SK-N-SH treated with all-trans-retinoic acid at 6 μM for 48 hours (cell line): ENCODE measurements at regions not wholly inside any gene's neighbourhood (a gene's known extent, or its start where the extent isn't known, plus 50 kb on each side); places are given as distances from the start of the nearest gene placed in this dataset.

Experiments
- ATAC-seq: fragments of 200-7000 bp; cut with Tn5 transposase; 3 replicates; pipeline ENCODE4 v1.9.1; 2020; ENCODE audit warnings: mild to moderate bottlenecking, moderate library complexity
- ARNTL ChIP-seq: fragments of 450-650 bp; formaldehyde crosslinking; IDR thresholded peaks from 2 replicates; pipeline ENCODE4 v1.5.0; 2020; ENCODE audit warnings: low read depth, mild to moderate bottlenecking, moderate library complexity, borderline replicate concordance
- CSDC2 ChIP-seq: fragments of 250-450 bp; sonication (Bioruptor Pico); IDR thresholded peaks from 2 replicates; pipeline ENCODE4 v1.5.0; 2020; ENCODE audit warnings: mild to moderate bottlenecking, moderate library complexity
- ESRRG ChIP-seq: fragments of 250-450 bp; sonication (Bioruptor Pico); IDR thresholded peaks from 2 replicates; pipeline ENCODE4 v1.6.1; 2021; ENCODE audit warnings: mild to moderate bottlenecking
- GLIS3 ChIP-seq: fragments of 250-450 bp; sonication (Bioruptor Pico); IDR thresholded peaks from 2 replicates; pipeline ENCODE4 v1.5.0; 2020; ENCODE audit warnings: mild to moderate bottlenecking, moderate library complexity
- ISL1 ChIP-seq: fragments of 250-450 bp; sonication (Bioruptor Pico); IDR thresholded peaks from 2 replicates; pipeline ENCODE4 v2.1.2; 2022; ENCODE audit warnings: mild to moderate bottlenecking, moderate library complexity
- OSR1 ChIP-seq: fragments of 250-450 bp; sonication (Bioruptor Pico); IDR thresholded peaks from 2 replicates; pipeline ENCODE4 v1.8.0; 2022; ENCODE audit warnings: moderate library complexity, mild to moderate bottlenecking, inconsistent platforms
- PATZ1 ChIP-seq: fragments of 250-450 bp; sonication (Bioruptor Pico); IDR thresholded peaks from 2 replicates; pipeline ENCODE4 v1.8.0; 2020; ENCODE audit warnings: mild to moderate bottlenecking, moderate library complexity, borderline replicate concordance
- POU6F1 ChIP-seq: fragments of 250-450 bp; sonication (Bioruptor Pico); IDR thresholded peaks from 2 replicates; pipeline ENCODE4 v1.8.0; 2021; ENCODE audit warnings: low read depth, mild to moderate bottlenecking, moderate library complexity, borderline replicate concordance
- RARB ChIP-seq: fragments of 250-450 bp; sonication (Bioruptor Pico); IDR thresholded peaks from 2 replicates; pipeline ENCODE4 v1.8.0; 2021; ENCODE audit warnings: mild to moderate bottlenecking, moderate library complexity
- SNAI2 ChIP-seq: fragments of 250-450 bp; sonication (Bioruptor Pico); IDR thresholded peaks from 2 replicates; pipeline ENCODE4 v1.5.0; 2020; ENCODE audit warnings: mild to moderate bottlenecking, moderate library complexity
- TCF4 ChIP-seq: fragments of 250-450 bp; sonication (Bioruptor Pico); IDR thresholded peaks from 2 replicates; pipeline ENCODE4 v1.8.0; 2021; ENCODE audit warnings: mild to moderate bottlenecking, moderate library complexity, borderline replicate concordance
- TOX ChIP-seq: fragments of 250-450 bp; sonication (Bioruptor Pico); IDR thresholded peaks from 2 replicates; pipeline ENCODE4 v1.8.0; 2021; ENCODE audit warnings: mild to moderate bottlenecking, moderate library complexity, borderline replicate concordance
- ZC3H10 ChIP-seq: fragments of 250-450 bp; sonication (Bioruptor Pico); IDR thresholded peaks from 2 replicates; pipeline ENCODE4 v1.5.1; 2021; ENCODE audit warnings: mild to moderate bottlenecking, moderate library complexity
- ZFP3 ChIP-seq: fragments of 250-450 bp; sonication (Bioruptor Pico); IDR thresholded peaks from 2 replicates; pipeline ENCODE4 v1.5.0; 2020; ENCODE audit warnings: mild to moderate bottlenecking, moderate library complexity
- ZFP30 ChIP-seq: fragments of 450-650 bp; formaldehyde crosslinking; IDR thresholded peaks from 2 replicates; pipeline ENCODE4 v1.5.0; 2022; ENCODE audit warnings: mild to moderate bottlenecking, moderate library complexity
- ZNF565 ChIP-seq: fragments of 450-650 bp; formaldehyde crosslinking; conservative IDR thresholded peaks from 2 replicates; pipeline ENCODE4 v1.5.0; 2020; ENCODE audit warnings: low read depth, mild to moderate bottlenecking, moderate library complexity
- ZNF70 ChIP-seq: fragments of 450-650 bp; formaldehyde crosslinking; IDR thresholded peaks from 2 replicates; pipeline ENCODE4 v1.5.0; 2020; ENCODE audit warnings: mild to moderate bottlenecking, moderate library complexity
- ZNF8 ChIP-seq: fragments of 450-650 bp; formaldehyde crosslinking; IDR thresholded peaks from 2 replicates; pipeline ENCODE4 v1.5.0; 2020; ENCODE audit warnings: mild to moderate bottlenecking, moderate library complexity
- TF ChIP-seq, protein P1 (sequence below): fragments of 250-450 bp; sonication (Bioruptor Pico); IDR thresholded peaks from 2 replicates; pipeline ENCODE4 v1.5.0; 2020; ENCODE audit warnings: mild to moderate bottlenecking, moderate library complexity
- TF ChIP-seq, protein P2 (sequence below): fragments of 250-450 bp; sonication (Bioruptor Pico); IDR thresholded peaks from 2 replicates; pipeline ENCODE4 v1.5.1; 2021; ENCODE audit warnings: mild to moderate bottlenecking, moderate library complexity

DNA sequence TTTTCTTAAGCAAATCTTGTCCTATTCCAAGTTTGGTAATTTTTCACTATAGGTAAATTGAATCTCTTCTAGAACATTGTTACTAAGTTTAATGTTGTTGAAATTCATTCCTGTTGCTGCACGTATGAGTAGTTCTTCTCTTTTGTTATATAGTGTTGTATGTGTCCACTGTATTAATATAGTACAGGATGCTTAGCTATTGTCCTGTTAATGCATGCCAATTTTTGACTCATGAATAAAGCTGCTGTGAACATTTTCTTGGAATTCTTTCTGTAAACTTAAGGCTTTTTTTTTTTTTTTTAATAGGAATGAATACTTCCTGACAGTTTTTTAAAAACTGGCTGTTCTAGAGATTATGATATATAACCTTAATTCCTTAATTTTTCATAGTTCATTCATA, 326.9 kb downstream of the SLC4A3 start:
- ATAC-seq, result no peak
- no peak for TF ChIP-seq ZFP3 (CRISPR knock-in tag)
- no peak for TF ChIP-seq CSDC2 (CRISPR knock-in tag)
- TF ChIP-seq SNAI2 (CRISPR knock-in tag), result no peak
- no peak for TF ChIP-seq OSR1 (CRISPR knock-in tag)
- no peak for TF ChIP-seq ZFP30 (CRISPR knock-in tag)
- no peak for TF ChIP-seq TOX
- no peak for TF ChIP-seq ZNF8 (CRISPR knock-in tag)
- no peak for TF ChIP-seq ZC3H10 (CRISPR knock-in tag)
- TF ChIP-seq ZNF70 (CRISPR knock-in tag), result no peak
- no peak for TF ChIP-seq PATZ1 (CRISPR knock-in tag)

DNA sequence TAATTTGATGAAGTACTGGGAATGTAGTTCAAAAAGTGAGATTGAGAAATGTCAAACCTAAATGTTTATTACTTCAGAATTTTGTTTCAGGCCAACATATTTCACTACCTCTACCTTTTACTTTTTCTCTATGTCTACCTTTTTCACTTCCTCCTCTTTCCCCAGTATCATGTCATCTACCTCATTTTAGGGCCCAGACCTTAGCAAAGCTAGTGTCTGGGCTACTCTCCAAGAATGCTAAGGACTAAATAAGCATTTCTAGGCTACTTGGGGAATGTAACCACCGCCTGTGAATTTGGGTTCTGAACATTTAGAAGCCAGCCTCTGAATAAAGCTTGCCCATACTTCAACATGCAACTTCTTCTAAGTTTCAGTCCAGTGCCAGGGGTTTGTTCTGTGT, 330.4 kb downstream of the SLC4A3 start:
- ATAC-seq, result no peak
- TF ChIP-seq ISL1 (CRISPR knock-in tag) (no peak), CSDC2 (CRISPR knock-in tag) (no peak), ESRRG (CRISPR knock-in tag) (no peak), RARB (CRISPR knock-in tag) (no peak), TCF4 (CRISPR knock-in tag) (no peak), TOX (no peak), ARNTL (CRISPR knock-in tag) (no peak), ZNF565 (no peak), SNAI2 (CRISPR knock-in tag) (no peak), GLIS3 (no peak), ZNF8 (CRISPR knock-in tag) (no peak), OSR1 (CRISPR knock-in tag) (no peak), ZNF70 (CRISPR knock-in tag) (no peak), POU6F1 (no peak), ZFP30 (CRISPR knock-in tag) (no peak)
- TF ChIP-seq, protein P1, sequence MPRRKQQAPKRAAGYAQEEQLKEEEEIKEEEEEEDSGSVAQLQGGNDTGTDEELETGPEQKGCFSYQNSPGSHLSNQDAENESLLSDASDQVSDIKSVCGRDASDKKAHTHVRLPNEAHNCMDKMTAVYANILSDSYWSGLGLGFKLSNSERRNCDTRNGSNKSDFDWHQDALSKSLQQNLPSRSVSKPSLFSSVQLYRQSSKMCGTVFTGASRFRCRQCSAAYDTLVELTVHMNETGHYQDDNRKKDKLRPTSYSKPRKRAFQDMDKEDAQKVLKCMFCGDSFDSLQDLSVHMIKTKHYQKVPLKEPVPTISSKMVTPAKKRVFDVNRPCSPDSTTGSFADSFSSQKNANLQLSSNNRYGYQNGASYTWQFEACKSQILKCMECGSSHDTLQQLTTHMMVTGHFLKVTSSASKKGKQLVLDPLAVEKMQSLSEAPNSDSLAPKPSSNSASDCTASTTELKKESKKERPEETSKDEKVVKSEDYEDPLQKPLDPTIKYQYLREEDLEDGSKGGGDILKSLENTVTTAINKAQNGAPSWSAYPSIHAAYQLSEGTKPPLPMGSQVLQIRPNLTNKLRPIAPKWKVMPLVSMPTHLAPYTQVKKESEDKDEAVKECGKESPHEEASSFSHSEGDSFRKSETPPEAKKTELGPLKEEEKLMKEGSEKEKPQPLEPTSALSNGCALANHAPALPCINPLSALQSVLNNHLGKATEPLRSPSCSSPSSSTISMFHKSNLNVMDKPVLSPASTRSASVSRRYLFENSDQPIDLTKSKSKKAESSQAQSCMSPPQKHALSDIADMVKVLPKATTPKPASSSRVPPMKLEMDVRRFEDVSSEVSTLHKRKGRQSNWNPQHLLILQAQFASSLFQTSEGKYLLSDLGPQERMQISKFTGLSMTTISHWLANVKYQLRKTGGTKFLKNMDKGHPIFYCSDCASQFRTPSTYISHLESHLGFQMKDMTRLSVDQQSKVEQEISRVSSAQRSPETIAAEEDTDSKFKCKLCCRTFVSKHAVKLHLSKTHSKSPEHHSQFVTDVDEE (CRISPR knock-in tag), result no peak
- TF ChIP-seq, protein P2, sequence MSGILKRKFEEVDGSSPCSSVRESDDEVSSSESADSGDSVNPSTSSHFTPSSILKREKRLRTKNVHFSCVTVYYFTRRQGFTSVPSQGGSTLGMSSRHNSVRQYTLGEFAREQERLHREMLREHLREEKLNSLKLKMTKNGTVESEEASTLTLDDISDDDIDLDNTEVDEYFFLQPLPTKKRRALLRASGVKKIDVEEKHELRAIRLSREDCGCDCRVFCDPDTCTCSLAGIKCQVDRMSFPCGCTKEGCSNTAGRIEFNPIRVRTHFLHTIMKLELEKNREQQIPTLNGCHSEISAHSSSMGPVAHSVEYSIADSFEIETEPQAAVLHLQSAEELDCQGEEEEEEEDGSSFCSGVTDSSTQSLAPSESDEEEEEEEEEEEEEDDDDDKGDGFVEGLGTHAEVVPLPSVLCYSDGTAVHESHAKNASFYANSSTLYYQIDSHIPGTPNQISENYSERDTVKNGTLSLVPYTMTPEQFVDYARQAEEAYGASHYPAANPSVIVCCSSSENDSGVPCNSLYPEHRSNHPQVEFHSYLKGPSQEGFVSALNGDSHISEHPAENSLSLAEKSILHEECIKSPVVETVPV (CRISPR knock-in tag), result no peak
- TF ChIP-seq, all 23 proteins: peak for 0

GRCh38 chr2:219958941-219959340, 331.5 kb downstream of the SLC4A3 start:
- TF ChIP-seq ZFP3 (CRISPR knock-in tag) (no peak), ESRRG (CRISPR knock-in tag) (no peak)
- TF ChIP-seq, protein P1 (CRISPR knock-in tag), result no peak
- no peak for ATAC-seq
